GM21717 (cell line): ENCODE measurements at regions not wholly inside any gene's neighbourhood (a gene's known extent, or its start where the extent isn't known, plus 50 kb on each side); places are given as distances from the start of the nearest gene placed in this dataset.
"Not testable (repeated sequence)": the region's sequence is repeated elsewhere in the genome, so short reads cannot be mapped to it uniquely, and the experiment has no call there.

Source experiments
- ATAC-seq: cut with Tn5 transposase; IDR thresholded peaks from one replicate; pipeline ENCODE4 v1.9.1; 2021; ENCODE audit warnings: mild to moderate bottlenecking, moderate library complexity; ENCODE audit not compliant: unreplicated experiment

DNA sequence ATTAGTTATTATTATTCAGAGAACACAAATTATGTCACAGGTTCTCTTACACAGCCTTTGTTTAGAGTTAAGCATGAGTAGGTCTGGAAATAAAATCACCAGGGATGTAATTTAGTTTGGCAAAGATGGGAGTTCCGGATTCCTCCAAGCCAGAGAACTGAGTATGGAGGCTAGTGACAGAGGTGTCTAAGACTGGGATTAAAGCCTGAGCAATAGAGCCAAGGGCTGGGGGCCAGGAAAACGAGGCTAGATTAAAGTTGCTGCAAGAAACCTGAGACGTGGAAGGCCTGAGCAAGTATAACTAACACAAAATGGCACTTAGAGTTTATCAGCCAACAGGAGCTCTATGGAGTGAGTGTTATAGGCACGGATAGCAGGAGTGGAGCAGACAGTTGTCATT, 381.6 kb downstream of the SRGAP2C start:
- no peak for ATAC-seq

DNA sequence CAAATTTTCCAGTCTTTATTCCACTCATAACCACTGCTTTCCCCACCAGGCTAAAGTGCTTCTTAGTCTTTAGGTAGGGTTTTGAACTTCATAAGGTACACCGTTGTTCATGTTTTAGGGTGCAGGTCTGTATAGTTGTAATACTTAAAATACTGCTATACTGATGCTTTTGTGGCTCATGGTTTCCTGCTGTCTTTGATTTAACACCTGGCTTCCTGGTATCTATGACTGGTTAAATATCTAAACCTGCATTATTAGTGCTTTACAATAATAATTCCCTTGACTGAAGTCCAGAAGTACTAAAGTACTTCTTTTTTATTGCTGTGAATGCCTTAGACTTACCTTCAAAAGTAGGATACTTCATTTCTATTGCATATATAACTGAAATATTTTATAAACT, 384.7 kb downstream of the SRGAP2C start:
- no peak for ATAC-seq

- not testable (repeated sequence) for ATAC-seq
These were observed 389.2 kb downstream of the SRGAP2C start for GRCh38 chr1:121573881-121574504.

DNA sequence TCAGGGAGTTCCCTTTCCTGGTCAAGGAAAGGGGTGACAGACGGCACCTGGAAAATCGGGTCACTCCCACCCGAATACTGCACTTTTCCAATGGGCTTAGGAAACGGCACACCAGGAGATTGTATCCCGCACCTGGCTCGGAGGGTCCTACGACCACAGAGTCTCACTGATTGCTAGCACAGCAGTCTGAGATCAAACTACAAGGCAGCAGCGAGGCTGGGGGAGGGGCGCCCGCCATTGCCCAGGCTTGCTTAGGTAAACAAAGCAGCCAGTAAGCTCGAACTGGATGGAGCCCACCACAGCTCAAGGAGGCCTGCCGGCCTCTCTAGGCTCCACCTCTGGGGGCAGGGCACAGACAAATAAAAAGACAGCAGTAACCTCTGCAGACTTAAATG, 389.7 kb downstream of the SRGAP2C start:
- not testable (repeated sequence) for ATAC-seq

GRCh38 chr1:121582898-121583297, 398.1 kb downstream of the SRGAP2C start:
- ATAC-seq, result not testable (repeated sequence)

- no peak for ATAC-seq
These were observed 401.8 kb downstream of the SRGAP2C start for GRCh38 chr1:121586369-121587229.

DNA sequence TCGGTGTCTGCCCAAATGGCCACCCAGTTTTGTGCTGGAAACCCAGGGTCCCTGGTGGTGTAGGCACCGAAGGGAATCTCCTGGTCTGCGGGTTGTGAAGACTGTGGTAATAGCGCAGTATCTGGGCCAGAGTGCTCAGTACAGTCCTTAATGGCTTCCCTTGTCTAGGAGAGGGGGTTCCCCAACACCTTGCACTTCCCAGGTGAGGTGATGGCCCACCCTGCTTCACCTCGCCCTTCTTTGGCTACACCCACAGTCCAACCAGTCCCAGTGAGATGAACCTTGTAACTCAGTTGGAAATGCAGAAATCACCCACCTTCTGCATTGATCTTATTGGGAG, 402.4 kb downstream of the SRGAP2C start:
- ATAC-seq, result no peak

GRCh38 chr1:121587777-121588176, 403.0 kb downstream of the SRGAP2C start:
- ATAC-seq, result no peak

GRCh38 chr1:121594096-121594495, 409.3 kb downstream of the SRGAP2C start:
- no peak for ATAC-seq

DNA sequence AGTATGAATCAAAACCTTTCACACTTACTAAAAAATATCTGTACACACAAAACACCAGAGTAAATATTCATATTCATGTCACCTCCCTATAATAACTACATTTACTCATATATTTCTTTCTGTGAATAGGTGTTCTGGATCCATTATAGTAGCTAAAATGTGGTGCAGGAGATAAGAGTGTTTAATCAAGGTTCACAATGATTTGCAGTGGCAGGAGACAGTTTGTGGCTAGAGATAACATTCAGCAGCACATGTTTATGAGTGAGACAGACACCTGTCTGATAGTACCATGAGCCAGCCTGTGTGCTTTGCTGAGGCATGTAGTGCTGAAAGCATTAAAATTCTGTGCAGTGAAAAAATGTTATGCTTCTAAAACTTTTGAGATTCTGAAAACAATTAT, 410.3 kb downstream of the SRGAP2C start:
- no peak for ATAC-seq

DNA sequence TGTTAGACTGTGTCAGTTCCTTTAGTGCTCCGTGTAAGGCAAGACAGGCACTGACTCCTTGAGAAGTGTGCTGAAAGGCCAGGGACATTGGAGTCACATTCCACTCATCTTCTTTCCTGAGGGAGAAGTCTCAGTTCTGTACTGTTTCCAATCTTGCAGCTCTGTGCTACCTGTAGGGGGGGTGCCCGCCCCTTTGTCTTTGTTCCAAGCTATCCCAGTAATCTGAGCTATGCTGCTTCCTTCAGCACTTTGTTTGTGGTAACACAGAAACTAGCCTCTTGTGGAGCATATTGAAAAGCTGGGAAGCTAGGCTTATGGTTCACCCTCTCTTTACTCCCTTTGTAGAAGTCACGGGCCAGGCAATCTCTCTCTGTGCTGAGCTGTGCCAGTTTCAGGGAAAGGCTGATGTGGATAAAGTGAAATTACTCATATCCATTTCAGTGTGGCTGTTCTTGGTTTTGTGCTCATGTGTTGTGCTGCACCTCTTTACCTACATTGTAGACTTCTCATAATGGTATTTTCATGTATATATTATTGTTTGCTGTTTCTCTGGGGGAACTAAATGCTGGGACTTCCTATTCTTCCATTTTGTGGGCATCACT, 420.2 kb downstream of the SRGAP2C start:
- not testable (repeated sequence) for ATAC-seq

DNA sequence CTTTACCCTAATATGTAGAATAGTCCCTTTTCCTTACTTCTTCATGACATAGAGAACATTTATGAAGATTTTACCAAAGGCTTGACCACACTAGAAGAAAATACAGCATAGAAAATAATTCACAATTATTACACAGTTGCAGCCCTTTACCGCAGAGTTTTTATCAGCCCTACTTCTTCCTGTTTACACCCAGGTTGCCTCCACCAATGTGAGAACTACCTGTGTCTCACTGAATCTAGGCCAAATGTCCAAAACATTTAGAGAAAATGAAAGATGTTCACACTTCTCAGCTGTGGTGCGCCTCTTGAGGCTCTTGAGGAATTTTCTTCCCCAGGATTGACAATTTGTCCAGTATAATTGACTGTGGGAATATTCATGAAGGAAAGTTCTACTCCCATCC, 422.7 kb downstream of the SRGAP2C start:
- not testable (repeated sequence) for ATAC-seq
